HG03196 (cell line): ENCODE measurements at regions not wholly inside any gene's neighbourhood (a gene's known extent, or its start where the extent isn't known, plus 50 kb on each side); places are given as distances from the start of the nearest gene placed in this dataset.
"Not testable (repeated sequence)": the region's sequence is repeated elsewhere in the genome, so short reads cannot be mapped to it uniquely, and the experiment has no call there.

Source experiments
- ATAC-seq: cut with Tn5 transposase; IDR thresholded peaks from one replicate; pipeline ENCODE4 v1.9.1; 2021; ENCODE audit not compliant: unreplicated experiment

DNA sequence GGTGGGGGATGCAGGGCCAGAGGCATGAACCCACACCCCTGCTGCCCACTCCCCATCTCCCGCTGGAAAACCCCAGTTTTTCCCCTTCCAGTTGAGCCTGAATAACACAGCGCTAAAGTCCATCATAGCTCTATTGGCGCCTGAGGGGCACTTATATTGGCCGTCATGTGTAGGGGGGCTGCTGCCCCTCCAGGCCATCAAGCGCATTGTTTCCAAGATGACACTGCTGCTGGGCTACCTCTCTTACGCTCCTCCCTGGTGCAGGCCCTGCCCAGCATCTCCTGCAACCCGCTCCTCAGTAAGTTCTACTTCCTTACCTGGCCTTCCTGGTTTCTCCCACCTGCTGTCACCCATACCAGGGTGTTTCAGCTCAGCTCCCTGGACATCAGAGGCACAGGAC, 205.0 kb upstream of the RPL34 start:
- ATAC-seq = no peak

GRCh38 chr4:108411836-108412235, 208.5 kb upstream of the RPL34 start:
- no peak for ATAC-seq

- ATAC-seq = not testable (repeated sequence)
Measured at GRCh38 chr4:108409691-108410090, 210.7 kb upstream of the RPL34 start.

DNA sequence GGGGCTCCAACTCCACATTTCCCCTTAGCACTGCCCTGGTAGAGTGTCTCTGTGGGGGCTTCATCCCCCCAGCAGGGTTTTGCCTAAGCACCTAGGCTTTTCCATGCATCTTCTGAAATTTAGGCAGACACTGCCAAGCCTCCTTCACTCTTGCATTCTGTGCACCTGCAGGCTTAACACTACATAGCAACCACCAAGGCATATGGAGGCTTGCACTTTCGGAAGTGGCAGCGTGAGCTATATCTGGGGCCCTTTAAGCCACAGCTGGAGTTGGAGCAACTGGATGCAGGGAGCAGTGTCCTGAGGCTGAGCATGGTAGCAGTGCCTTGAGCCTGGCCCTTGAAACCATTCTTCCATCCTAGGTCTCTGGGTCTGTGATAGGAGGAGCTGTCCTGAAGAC, 214.8 kb upstream of the RPL34 start:
- no peak for ATAC-seq

- no peak for ATAC-seq
Measured at GRCh38 chr4:108400309-108400708, 220.1 kb upstream of the RPL34 start.

- no peak for ATAC-seq
Measured at GRCh38 chr4:108399610-108400265, 220.6 kb upstream of the RPL34 start.

- no peak for ATAC-seq
Measured at GRCh38 chr4:108398836-108399235, 221.5 kb upstream of the RPL34 start.

- no peak for ATAC-seq
Measured at GRCh38 chr4:108398316-108398715, 222.1 kb upstream of the RPL34 start.

DNA sequence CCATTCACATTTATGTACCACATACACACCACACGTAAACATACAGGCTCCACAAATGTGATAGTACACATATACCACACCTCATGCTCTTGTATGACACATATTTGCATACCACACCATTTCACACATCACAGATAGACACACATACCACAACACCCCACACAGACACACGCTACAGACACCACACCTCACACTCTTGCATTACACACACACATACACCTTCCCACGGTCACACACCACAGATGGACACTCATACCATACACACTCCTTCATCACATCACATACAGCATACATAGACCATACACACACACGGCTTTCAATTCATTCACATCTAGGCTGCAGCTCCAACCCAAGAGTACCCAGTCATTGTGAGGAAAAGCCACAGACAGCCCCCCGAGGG, 222.5 kb upstream of the RPL34 start:
- no peak for ATAC-seq

GRCh38 chr4:108396900-108397497, 223.4 kb upstream of the RPL34 start:
- no peak for ATAC-seq

DNA sequence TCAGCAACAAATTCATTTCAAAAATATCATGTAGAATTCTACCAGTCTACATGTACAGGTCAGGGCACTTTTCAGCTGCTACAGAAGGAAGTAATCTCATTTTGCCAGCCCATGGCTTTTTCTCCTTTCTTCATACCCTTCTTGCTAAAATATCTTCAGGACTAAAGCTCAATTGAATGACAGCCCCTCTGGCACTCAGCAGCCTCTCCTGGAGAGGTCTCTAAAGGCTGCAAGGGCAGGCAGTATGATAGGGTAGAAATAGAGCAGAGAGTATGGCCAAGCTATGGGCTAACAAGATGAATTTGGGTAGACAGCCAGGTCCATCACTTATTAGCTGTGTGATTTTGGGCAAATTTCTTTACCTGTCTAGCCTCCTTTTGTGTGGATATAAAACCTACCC, 224.6 kb upstream of the RPL34 start:
- no peak for ATAC-seq

- no peak for ATAC-seq
Measured at GRCh38 chr4:108393890-108394472, 225.2 kb upstream of the LEF1 start.

DNA sequence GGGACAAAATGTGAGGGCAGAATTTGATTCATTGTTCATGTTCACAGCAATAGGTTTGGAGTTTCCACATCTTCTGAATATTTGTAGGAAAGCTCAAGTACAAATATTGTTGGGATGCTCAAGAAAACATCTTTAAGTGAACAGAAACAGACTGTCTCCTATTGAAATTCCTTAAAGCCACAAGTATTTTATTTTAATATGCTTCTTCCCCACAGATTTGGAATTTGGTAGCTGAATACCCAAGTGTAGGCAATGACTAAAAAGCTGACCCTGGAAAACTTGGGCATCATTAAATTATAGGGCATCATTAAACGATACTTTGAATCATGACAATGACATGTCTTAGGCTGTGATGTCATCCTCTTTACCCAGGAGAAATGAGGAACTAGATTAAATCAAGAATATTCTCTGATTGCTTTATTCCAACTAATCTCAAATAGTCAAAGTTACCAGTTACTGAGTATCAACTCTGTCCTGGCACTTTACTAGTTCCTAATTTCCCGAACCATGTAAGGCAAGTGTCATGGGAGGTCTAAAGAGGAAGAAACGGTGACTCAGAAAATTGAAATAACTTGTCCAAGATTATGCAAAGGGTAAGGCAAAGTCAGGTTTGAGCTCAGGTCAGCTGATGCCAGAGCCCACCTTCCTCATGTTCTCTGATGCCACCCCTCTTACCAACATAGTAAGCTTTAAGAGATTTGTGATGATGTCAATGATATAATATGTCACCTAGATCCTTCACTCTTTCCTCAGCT, 223.1 kb upstream of the LEF1 start:
- ATAC-seq = no peak

DNA sequence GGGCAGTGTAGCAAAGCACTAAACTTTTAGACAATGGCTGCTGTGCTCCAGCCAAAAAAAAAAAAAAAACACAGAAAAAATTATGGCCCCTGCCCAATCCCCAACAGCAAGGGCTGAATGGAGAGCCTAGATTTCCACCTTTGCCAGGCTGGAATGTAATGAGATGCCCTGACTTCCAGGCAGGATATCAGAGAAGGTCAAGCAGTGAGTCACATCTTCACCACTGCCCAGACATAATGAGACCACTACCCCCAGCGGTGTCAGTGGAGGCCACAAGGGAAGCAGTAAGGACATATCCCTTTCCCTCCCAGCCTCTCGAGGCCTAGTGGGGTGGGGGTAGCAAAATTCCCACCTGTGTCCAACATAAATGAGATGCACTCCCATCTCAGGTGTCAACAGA, 216.3 kb upstream of the LEF1 start:
- no peak for ATAC-seq

DNA sequence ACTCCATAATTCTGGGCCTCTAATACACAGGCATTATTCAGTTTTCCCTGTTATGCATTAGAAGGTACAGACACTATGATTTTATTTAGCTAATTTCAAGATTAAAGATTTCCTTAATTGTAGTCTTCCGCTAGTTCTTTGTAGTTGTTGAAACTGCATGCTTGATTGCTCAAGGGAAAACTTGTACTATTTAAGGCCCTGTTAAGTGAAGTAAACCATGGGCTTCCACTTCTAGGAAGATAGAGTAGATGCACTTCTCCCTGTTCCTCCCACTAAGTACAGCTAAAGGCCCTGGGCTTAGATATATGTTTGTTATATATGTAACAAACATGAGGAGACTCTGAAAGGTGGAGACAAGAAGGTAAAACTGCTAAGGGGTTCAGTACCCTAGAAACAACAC, 215.8 kb upstream of the LEF1 start:
- peak; percentile 61 for ATAC-seq

DNA sequence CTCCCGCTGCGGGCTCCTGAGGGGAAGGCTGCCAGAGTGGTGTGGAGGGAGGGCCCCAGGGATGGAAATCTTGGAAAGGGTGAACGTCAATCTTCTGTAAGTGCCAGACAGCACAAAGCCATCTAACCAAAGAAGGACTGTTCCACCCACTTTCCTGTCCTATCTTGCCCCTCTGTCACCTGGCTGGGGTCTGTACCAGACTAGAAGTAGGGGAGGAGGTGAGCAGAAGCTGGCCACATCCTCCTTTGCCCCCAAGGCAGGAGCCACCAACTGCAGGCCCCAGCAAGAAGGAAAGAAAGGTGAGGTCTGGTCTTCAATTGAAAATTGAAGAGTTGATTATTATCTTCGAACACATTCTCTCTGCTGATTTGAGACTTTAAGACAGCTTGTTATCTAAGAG, 214.4 kb upstream of the LEF1 start:
- ATAC-seq = no peak

GRCh38 chr4:108382751-108383150, 214.0 kb upstream of the LEF1 start:
- no peak for ATAC-seq

GRCh38 chr4:108378164-108378563, 209.4 kb upstream of the LEF1 start:
- no peak for ATAC-seq

DNA sequence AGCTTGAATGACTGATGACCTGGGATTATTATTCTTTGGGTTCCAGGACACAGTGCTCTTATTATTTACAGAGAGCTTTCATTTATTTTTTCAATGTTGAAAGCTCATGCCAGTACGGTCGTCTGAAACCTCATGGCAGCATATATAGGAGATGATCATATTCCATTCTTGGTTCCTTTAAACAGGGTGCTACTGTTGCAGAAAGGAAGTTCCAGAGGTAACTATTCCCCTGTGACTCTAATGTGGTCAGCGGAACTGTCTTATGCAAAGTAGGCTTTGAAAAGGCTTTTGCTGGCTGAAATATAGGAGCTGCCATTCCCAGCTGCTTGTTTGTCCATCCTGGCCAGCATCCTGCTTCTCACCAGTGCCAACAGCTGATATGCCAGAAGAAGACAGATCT, 208.3 kb upstream of the LEF1 start:
- no peak for ATAC-seq

GRCh38 chr4:108375434-108375833, 206.7 kb upstream of the LEF1 start:
- ATAC-seq = no peak

GRCh38 chr4:108372681-108373080, 203.9 kb upstream of the LEF1 start:
- ATAC-seq = no peak

- ATAC-seq = no peak
Measured at GRCh38 chr4:108371282-108371681, 202.6 kb upstream of the LEF1 start.
